ENCODE measurements at regions not wholly inside any gene's neighbourhood (a gene's known extent, or its start where the extent isn't known, plus 50 kb on each side); places are given as distances from the start of the nearest gene placed in this dataset.
"Not testable (repeated sequence)": the region's sequence is repeated elsewhere in the genome, so short reads cannot be mapped to it uniquely, and the experiment has no call there.

- DNase-seq (ENCODE audit: extremely low read depth, low read depth), result no peak
- no peak for TF ChIP-seq CTCF (IDR thresholded peaks at IDR 0.05; ENCODE audit: low read depth, low read length, missing control alignments)
- H3K4me3 ChIP-seq (replicated peaks; ENCODE audit: low read depth, low read length), result no peak overlapping the region
Measured at GRCh38 chr9:129307227-129307970, 129.3 kb upstream of the IER5L start.

GRCh38 chr9:129306318-129306973, 128.4 kb upstream of the IER5L start:
- TF ChIP-seq CTCF (IDR thresholded peaks at IDR 0.05; ENCODE audit: low read depth, low read length, missing control alignments), result no peak
- no peak for DNase-seq (ENCODE audit: extremely low read depth, low read depth)
- H3K4me3 ChIP-seq (replicated peaks; ENCODE audit: low read depth, low read length), result no peak overlapping the region

- no peak for DNase-seq (ENCODE audit: extremely low read depth, low read depth)
- TF ChIP-seq CTCF (IDR thresholded peaks at IDR 0.05; ENCODE audit: low read depth, low read length, missing control alignments), result no peak
- no peak overlapping the region for H3K4me3 ChIP-seq (replicated peaks; ENCODE audit: low read depth, low read length)
Measured at GRCh38 chr9:129305246-129305645, 127.2 kb upstream of the IER5L start.

GRCh38 chr9:129301941-129302340, 123.9 kb upstream of the IER5L start:
- no peak for TF ChIP-seq CTCF (IDR thresholded peaks at IDR 0.05; ENCODE audit: low read depth, low read length, missing control alignments)
- no peak for DNase-seq (ENCODE audit: extremely low read depth, low read depth)

GRCh38 chr9:129296195-129296594, 118.1 kb upstream of the IER5L start:
- H3K4me3 ChIP-seq (replicated peaks; ENCODE audit: low read depth, low read length), result not testable (repeated sequence)

More at GRCh38 chr9:129301941-129302340, 123.9 kb upstream of the IER5L start:
- no peak overlapping the region for H3K4me3 ChIP-seq (replicated peaks; ENCODE audit: low read depth, low read length)

GRCh38 chr9:129291041-129291501, 113.0 kb upstream of the IER5L start:
- no peak overlapping the region for H3K4me3 ChIP-seq (replicated peaks; ENCODE audit: low read depth, low read length)
- no peak for TF ChIP-seq CTCF (IDR thresholded peaks at IDR 0.05; ENCODE audit: low read depth, low read length, missing control alignments)
- no peak for DNase-seq (ENCODE audit: extremely low read depth, low read depth)

More at GRCh38 chr9:129296195-129296594, 118.1 kb upstream of the IER5L start:
- DNase-seq (ENCODE audit: extremely low read depth, low read depth), result not testable (repeated sequence)

- TF ChIP-seq CTCF (IDR thresholded peaks at IDR 0.05; ENCODE audit: low read depth, low read length, missing control alignments), result no peak
- no peak for DNase-seq (ENCODE audit: extremely low read depth, low read depth)
- H3K4me3 ChIP-seq (replicated peaks; ENCODE audit: low read depth, low read length), result no peak overlapping the region
Measured at GRCh38 chr9:129290606-129291005, 112.5 kb upstream of the IER5L start.

Data from HFF-Myc (cell line).